Panc1 (cell line): ENCODE measurements at regions not wholly inside any gene's neighbourhood (a gene's known extent, or its start where the extent isn't known, plus 50 kb on each side); places are given as distances from the start of the nearest gene placed in this dataset.

Experiments
- ATAC-seq: fragments of 200-7000 bp; cut with Tn5 transposase; 2 replicates; pipeline ENCODE4 v1.9.1; 2020; ENCODE audit warnings: mild to moderate bottlenecking, moderate library complexity
- BruUV-seq: library from RNA; stranded (reverse); fragments of 400-500 nt; replicated peaks from 2 replicates; lab custom pipeline; 2021; lab: Mats Ljungman, UMichigan
- CTCF ChIA-PET: fragments of 300-600 bp; sonication (Branson Sonifier 250); formaldehyde crosslinking; loops from one replicate; lab custom pipeline; 2022; ENCODE audit warnings: antibody characterized with exemption; lab: Charles Lee
- POLR2A ChIA-PET: fragments of 300-600 bp; sonication (Branson Sonifier 250); formaldehyde crosslinking; loops from one replicate; lab custom pipeline; 2022; ENCODE audit warnings: antibody characterized with exemption; lab: Charles Lee
- DNase-seq: peaks from one replicate; pipeline ENCODE4 v3.0.0-alpha.2; 2010; ENCODE audit warnings: low read depth, low spot score
- H3K27ac ChIP-seq: 2 replicates; pipeline ENCODE4 v1.5.1; 2011; ENCODE audit warnings: mild to moderate bottlenecking, low read length, inconsistent platforms
- H3K27me3 ChIP-seq: fragments of 200-500 bp; sonication (Bioruptor generic); 2 replicates; pipeline ENCODE4 v1.6.0; 2014; ENCODE audit warnings: low read length, inconsistent platforms; ENCODE audit not compliant: control insufficient read depth, insufficient read depth
- H3K36me3 ChIP-seq: fragments of 200-500 bp; sonication (Bioruptor generic); 2 replicates; pipeline ENCODE4 v1.5.1; 2014; ENCODE audit warnings: inconsistent platforms, mild to moderate bottlenecking, low read length, moderate library complexity; ENCODE audit not compliant: control insufficient read depth, insufficient read depth
- H3K4me1 ChIP-seq: 2 replicates; pipeline ENCODE4 v1.5.1; 2011; ENCODE audit warnings: inconsistent platforms, mild to moderate bottlenecking, low read length, moderate library complexity; ENCODE audit not compliant: control insufficient read depth, insufficient read depth
- H3K4me3 ChIP-seq, 2 experiments: 2 replicates each; pipeline ENCODE4 v1.5.1; 2011 to 2012; ENCODE audit warnings: low read depth in 2 of 2, low read length in 2 of 2, mild to moderate bottlenecking in 2 of 2, inconsistent platforms in 1 of 2, moderate library complexity in 1 of 2
- H3K9me3 ChIP-seq: fragments of 200-500 bp; sonication (Bioruptor generic); 2 replicates; pipeline ENCODE4 v1.5.1; 2014; ENCODE audit warnings: low read depth, mild to moderate bottlenecking, inconsistent platforms, low read length, moderate library complexity; ENCODE audit not compliant: control insufficient read depth, insufficient read depth
- POLR2AphosphoS5 ChIP-seq: IDR thresholded peaks from 2 replicates; pipeline ENCODE4 v1.6.1; 2012; ENCODE audit warnings: mild to moderate bottlenecking, low read depth, low read length, moderate library complexity
- SIN3A ChIP-seq: IDR thresholded peaks from 2 replicates; pipeline ENCODE4 v1.6.1; 2012; ENCODE audit warnings: low read depth, mild to moderate bottlenecking, low read length, moderate library complexity, borderline replicate concordance; ENCODE audit not compliant: insufficient read depth
- TCF7L2 ChIP-seq: IDR thresholded peaks from 2 replicates; pipeline ENCODE4 v1.6.1; 2011; ENCODE audit warnings: mild to moderate bottlenecking, low read depth, low read length, inconsistent platforms
- in situ Hi-C: cut with HindIII; loops from 2 replicates; pipeline ENCODE4 v1.10.0; 2016; ENCODE audit warnings: low sequenced_read_pairs, low pct_unique_long_range_greater_than_20kb
- intact Hi-C: fragments of 100-400 bp; cut with micrococcal nuclease; formaldehyde crosslinking; loops from one replicate; pipeline ENCODE4 v1.10.0; 2022; ENCODE audit not compliant: unreplicated experiment
- TF ChIP-seq, protein P1 (sequence below): fragments of 450-650 bp; IDR thresholded peaks from 2 replicates; pipeline ENCODE4 v1.5.1; 2017; ENCODE audit warnings: mild to moderate bottlenecking
- TF ChIP-seq, protein P2 (sequence below), 2 experiments: IDR thresholded peaks; 2 replicates each; pipeline ENCODE4 v1.6.1; 2011 to 2012; ENCODE audit warnings: low read depth in 2 of 2, control low read depth in 1 of 2, low read length in 1 of 2, mild to moderate bottlenecking in 1 of 2, moderate library complexity in 1 of 2; ENCODE audit not compliant: insufficient read depth in 1 of 2

DNA sequence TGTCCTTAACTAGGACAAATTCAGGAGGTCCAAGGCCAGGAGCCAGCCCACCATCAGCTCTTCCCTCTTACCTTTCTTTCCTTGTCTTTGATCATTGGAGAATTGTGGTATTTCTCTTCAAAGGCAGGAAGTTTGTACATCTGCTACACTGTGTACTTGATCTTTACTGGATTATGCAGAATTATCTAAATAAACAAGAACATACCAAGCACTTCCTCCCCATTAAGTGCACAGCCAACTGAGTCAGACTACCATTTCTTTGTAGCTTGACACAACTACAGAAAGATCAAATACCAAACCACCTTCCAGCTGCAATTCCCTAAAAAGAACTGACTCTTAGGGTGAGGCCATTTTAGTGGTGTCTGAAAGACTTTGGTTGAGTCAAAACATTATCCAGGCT lies 195.1 kb downstream of the HDGFL1 start:
- ChIA-PET POLR2A (no interaction called here), CTCF (no interaction called here)
- in situ Hi-C loops (no loop called here), intact Hi-C loops (no loop called here)
- no peak overlapping the region for H3K27ac ChIP-seq
- H3K36me3 ChIP-seq: no peaks in the 10 kb centered on the region
- ATAC-seq: no peak
- no peaks in the 10 kb centered on the region for H3K4me1 ChIP-seq
- no peak for DNase-seq
- no peaks in the 10 kb centered on the region for H3K27me3 ChIP-seq
- BruUV-seq: no TSS peak
- TF ChIP-seq, protein P1, sequence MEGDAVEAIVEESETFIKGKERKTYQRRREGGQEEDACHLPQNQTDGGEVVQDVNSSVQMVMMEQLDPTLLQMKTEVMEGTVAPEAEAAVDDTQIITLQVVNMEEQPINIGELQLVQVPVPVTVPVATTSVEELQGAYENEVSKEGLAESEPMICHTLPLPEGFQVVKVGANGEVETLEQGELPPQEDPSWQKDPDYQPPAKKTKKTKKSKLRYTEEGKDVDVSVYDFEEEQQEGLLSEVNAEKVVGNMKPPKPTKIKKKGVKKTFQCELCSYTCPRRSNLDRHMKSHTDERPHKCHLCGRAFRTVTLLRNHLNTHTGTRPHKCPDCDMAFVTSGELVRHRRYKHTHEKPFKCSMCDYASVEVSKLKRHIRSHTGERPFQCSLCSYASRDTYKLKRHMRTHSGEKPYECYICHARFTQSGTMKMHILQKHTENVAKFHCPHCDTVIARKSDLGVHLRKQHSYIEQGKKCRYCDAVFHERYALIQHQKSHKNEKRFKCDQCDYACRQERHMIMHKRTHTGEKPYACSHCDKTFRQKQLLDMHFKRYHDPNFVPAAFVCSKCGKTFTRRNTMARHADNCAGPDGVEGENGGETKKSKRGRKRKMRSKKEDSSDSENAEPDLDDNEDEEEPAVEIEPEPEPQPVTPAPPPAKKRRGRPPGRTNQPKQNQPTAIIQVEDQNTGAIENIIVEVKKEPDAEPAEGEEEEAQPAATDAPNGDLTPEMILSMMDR: no peak
- TF ChIP-seq SIN3A (no peak), POLR2AphosphoS5 (no peak), TCF7L2 (no peak)
- TF ChIP-seq, protein P2, sequence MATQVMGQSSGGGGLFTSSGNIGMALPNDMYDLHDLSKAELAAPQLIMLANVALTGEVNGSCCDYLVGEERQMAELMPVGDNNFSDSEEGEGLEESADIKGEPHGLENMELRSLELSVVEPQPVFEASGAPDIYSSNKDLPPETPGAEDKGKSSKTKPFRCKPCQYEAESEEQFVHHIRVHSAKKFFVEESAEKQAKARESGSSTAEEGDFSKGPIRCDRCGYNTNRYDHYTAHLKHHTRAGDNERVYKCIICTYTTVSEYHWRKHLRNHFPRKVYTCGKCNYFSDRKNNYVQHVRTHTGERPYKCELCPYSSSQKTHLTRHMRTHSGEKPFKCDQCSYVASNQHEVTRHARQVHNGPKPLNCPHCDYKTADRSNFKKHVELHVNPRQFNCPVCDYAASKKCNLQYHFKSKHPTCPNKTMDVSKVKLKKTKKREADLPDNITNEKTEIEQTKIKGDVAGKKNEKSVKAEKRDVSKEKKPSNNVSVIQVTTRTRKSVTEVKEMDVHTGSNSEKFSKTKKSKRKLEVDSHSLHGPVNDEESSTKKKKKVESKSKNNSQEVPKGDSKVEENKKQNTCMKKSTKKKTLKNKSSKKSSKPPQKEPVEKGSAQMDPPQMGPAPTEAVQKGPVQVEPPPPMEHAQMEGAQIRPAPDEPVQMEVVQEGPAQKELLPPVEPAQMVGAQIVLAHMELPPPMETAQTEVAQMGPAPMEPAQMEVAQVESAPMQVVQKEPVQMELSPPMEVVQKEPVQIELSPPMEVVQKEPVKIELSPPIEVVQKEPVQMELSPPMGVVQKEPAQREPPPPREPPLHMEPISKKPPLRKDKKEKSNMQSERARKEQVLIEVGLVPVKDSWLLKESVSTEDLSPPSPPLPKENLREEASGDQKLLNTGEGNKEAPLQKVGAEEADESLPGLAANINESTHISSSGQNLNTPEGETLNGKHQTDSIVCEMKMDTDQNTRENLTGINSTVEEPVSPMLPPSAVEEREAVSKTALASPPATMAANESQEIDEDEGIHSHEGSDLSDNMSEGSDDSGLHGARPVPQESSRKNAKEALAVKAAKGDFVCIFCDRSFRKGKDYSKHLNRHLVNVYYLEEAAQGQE (IDR thresholded peaks at IDR 0.05; ENCODE audit: insufficient read depth in 1 of 2, low read depth in 2 of 2, low read length in 1 of 2): no peak
- no peak overlapping the region for H3K4me3 ChIP-seq
- no peaks in the 10 kb centered on the region for H3K9me3 ChIP-seq

DNA sequence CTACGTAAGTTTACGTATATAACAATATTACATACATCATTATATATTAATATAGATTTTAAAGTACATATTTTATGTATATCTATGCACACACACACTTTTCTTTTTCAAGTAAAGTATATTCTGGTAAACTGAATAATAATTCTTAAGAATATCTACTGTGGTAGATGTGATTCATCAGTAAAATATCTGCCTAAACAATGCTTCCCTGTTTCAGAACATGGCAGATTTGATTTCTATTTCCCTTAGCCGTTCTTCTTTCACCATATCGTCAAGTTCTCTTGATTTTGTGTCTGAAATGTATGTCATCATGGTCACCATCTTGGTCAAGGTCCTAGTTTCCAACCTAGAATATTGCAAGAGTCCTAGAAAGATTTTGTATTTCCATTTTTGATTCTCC lies 195.6 kb downstream of the HDGFL1 start:
- no peak overlapping the region for H3K4me3 ChIP-seq
- no peaks in the 10 kb centered on the region for H3K4me1 ChIP-seq
- no peak overlapping the region for H3K27ac ChIP-seq
- TF ChIP-seq, protein P1: no peak
- TF ChIP-seq SIN3A (no peak), TCF7L2 (no peak), POLR2AphosphoS5 (no peak)
- TF ChIP-seq, protein P2 (IDR thresholded peaks at IDR 0.05; ENCODE audit: insufficient read depth in 1 of 2, low read depth in 2 of 2, low read length in 1 of 2): no peak
- in situ Hi-C loops (no loop called here), intact Hi-C loops (no loop called here)
- no peaks in the 10 kb centered on the region for H3K9me3 ChIP-seq
- no peaks in the 10 kb centered on the region for H3K36me3 ChIP-seq
- no TSS peak for BruUV-seq
- POLR2A ChIA-PET: no interaction called here
- H3K27me3 ChIP-seq: no peaks in the 10 kb centered on the region
- ATAC-seq (no peak), DNase-seq (no peak)
- CTCF ChIA-PET: no interaction called here
